HepG2 (cell line): ENCODE measurements at regions not wholly inside any gene's neighbourhood (a gene's known extent, or its start where the extent isn't known, plus 50 kb on each side); places are given as distances from the start of the nearest gene placed in this dataset.

Experiments
- BCL6 ChIP-seq: IDR thresholded peaks from 2 replicates; pipeline ENCODE4 v1.6.1; 2016; ENCODE audit warnings: missing genetic modification reagents, missing compliant biosample characterization
- CBX1 ChIP-seq: IDR thresholded peaks from one replicate; pipeline ENCODE4 v1.6.1; 2016; ENCODE audit warnings: antibody characterized with exemption, low read depth
- HES4 ChIP-seq: sonication (generic); formaldehyde crosslinking; IDR thresholded peaks from 2 replicates; pipeline ENCODE4 v1.9.0; 2021; ENCODE audit warnings: mild to moderate bottlenecking, missing genetic modification reagents, borderline replicate concordance
- MLXIP ChIP-seq: sonication (generic); formaldehyde crosslinking; IDR thresholded peaks from 2 replicates; pipeline ENCODE4 v1.9.0; 2021; ENCODE audit warnings: missing genetic modification reagents, borderline replicate concordance
- RBM39 ChIP-seq: fragments of 200-400 bp; formaldehyde crosslinking; IDR thresholded peaks from one replicate; pipeline ENCODE4 v1.6.1; 2018; ENCODE audit warnings: antibody characterized with exemption, mild to moderate bottlenecking, low read depth, low read length; ENCODE audit not compliant: poor library complexity, severe bottlenecking
- SAFB2 ChIP-seq: sonication (generic); formaldehyde crosslinking; IDR thresholded peaks from 2 replicates; pipeline ENCODE4 v1.5.1; 2020; ENCODE audit warnings: missing genetic modification reagents, low read depth, mild to moderate bottlenecking, borderline replicate concordance
- SPEN ChIP-seq: sonication (generic); formaldehyde crosslinking; IDR thresholded peaks from 2 replicates; pipeline ENCODE4 v1.5.1; 2020; ENCODE audit warnings: low read depth, mild to moderate bottlenecking, missing genetic modification reagents
- YY1 ChIP-seq: IDR thresholded peaks from 2 replicates; pipeline ENCODE4 v1.6.1; 2011; ENCODE audit warnings: low read length, low read depth, moderate library complexity, mild to moderate bottlenecking; ENCODE audit not compliant: insufficient read depth, insufficient replicate concordance
- ZBED4 ChIP-seq: sonication (generic); formaldehyde crosslinking; IDR thresholded peaks from 2 replicates; pipeline ENCODE4 v1.4.0; 2020; ENCODE audit warnings: missing genetic modification reagents, borderline replicate concordance
- ZFP36 ChIP-seq: fragments of 150-350 bp; IDR thresholded peaks from 2 replicates; pipeline ENCODE4 v1.6.1; 2018; ENCODE audit warnings: borderline replicate concordance, low read length, low read depth; ENCODE audit not compliant: partially characterized antibody
- ZFP36L1 ChIP-seq: sonication (generic); formaldehyde crosslinking; IDR thresholded peaks from 2 replicates; pipeline ENCODE4 v1.8.0; 2022; ENCODE audit warnings: mild to moderate bottlenecking, missing genetic modification reagents, moderate library complexity
- ZFP36L2 ChIP-seq: sonication (generic); formaldehyde crosslinking; IDR thresholded peaks from 2 replicates; pipeline ENCODE4 v1.4.0; 2020; ENCODE audit warnings: missing genetic modification reagents
- ZNF354B ChIP-seq: sonication (generic); formaldehyde crosslinking; IDR thresholded peaks from 2 replicates; pipeline ENCODE4 v1.8.0; 2022; ENCODE audit warnings: mild to moderate bottlenecking, missing genetic modification reagents
- ZNF691 ChIP-seq: sonication (generic); formaldehyde crosslinking; IDR thresholded peaks from 2 replicates; pipeline ENCODE4 v1.4.0; 2020; ENCODE audit warnings: missing genetic modification reagents, low read depth, mild to moderate bottlenecking, borderline replicate concordance
- TF ChIP-seq, protein P1 (sequence below): sonication (generic); formaldehyde crosslinking; IDR thresholded peaks from 2 replicates; pipeline ENCODE4 v1.5.1; 2020; ENCODE audit warnings: mild to moderate bottlenecking, missing genetic modification reagents, moderate library complexity
- TF ChIP-seq, protein P2 (sequence below): sonication (generic); formaldehyde crosslinking; IDR thresholded peaks from 2 replicates; pipeline ENCODE4 v1.4.0; 2020; ENCODE audit warnings: missing genetic modification reagents

- TF ChIP-seq MLXIP: no peak
- TF ChIP-seq, protein P1, sequence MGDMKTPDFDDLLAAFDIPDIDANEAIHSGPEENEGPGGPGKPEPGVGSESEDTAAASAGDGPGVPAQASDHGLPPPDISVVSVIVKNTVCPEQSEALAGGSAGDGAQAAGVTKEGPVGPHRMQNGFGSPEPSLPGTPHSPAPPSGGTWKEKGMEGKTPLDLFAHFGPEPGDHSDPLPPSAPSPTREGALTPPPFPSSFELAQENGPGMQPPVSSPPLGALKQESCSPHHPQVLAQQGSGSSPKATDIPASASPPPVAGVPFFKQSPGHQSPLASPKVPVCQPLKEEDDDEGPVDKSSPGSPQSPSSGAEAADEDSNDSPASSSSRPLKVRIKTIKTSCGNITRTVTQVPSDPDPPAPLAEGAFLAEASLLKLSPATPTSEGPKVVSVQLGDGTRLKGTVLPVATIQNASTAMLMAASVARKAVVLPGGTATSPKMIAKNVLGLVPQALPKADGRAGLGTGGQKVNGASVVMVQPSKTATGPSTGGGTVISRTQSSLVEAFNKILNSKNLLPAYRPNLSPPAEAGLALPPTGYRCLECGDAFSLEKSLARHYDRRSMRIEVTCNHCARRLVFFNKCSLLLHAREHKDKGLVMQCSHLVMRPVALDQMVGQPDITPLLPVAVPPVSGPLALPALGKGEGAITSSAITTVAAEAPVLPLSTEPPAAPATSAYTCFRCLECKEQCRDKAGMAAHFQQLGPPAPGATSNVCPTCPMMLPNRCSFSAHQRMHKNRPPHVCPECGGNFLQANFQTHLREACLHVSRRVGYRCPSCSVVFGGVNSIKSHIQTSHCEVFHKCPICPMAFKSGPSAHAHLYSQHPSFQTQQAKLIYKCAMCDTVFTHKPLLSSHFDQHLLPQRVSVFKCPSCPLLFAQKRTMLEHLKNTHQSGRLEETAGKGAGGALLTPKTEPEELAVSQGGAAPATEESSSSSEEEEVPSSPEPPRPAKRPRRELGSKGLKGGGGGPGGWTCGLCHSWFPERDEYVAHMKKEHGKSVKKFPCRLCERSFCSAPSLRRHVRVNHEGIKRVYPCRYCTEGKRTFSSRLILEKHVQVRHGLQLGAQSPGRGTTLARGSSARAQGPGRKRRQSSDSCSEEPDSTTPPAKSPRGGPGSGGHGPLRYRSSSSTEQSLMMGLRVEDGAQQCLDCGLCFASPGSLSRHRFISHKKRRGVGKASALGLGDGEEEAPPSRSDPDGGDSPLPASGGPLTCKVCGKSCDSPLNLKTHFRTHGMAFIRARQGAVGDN (CRISPR knock-in tag): no peak
- no peak for TF ChIP-seq ZFP36L1 (CRISPR knock-in tag)
- no peak for TF ChIP-seq ZNF691 (CRISPR knock-in tag)
- TF ChIP-seq, protein P2, sequence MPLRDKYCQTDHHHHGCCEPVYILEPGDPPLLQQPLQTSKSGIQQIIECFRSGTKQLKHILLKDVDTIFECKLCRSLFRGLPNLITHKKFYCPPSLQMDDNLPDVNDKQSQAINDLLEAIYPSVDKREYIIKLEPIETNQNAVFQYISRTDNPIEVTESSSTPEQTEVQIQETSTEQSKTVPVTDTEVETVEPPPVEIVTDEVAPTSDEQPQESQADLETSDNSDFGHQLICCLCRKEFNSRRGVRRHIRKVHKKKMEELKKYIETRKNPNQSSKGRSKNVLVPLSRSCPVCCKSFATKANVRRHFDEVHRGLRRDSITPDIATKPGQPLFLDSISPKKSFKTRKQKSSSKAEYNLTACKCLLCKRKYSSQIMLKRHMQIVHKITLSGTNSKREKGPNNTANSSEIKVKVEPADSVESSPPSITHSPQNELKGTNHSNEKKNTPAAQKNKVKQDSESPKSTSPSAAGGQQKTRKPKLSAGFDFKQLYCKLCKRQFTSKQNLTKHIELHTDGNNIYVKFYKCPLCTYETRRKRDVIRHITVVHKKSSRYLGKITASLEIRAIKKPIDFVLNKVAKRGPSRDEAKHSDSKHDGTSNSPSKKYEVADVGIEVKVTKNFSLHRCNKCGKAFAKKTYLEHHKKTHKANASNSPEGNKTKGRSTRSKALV (CRISPR knock-in tag): no peak
- no peak for TF ChIP-seq ZNF354B (CRISPR knock-in tag)
- TF ChIP-seq RBM39: no peak
- TF ChIP-seq CBX1: no peak
- no peak for TF ChIP-seq ZFP36
- TF ChIP-seq ZBED4 (CRISPR knock-in tag): no peak
- TF ChIP-seq SAFB2 (CRISPR knock-in tag): no peak
- no peak for TF ChIP-seq YY1
- TF ChIP-seq HES4 (CRISPR knock-in tag): no peak
- TF ChIP-seq BCL6: no peak; the same call in 1 of the 2 replicates
- TF ChIP-seq SPEN: no peak
- no peak for TF ChIP-seq ZFP36L2 (CRISPR knock-in tag)
These were observed 630.0 kb upstream of the TBX3 start (continued) for GRCh38 chr12:115313929-115314328.
